OCI-LY1 (cell line): ENCODE measurements at regions not wholly inside any gene's neighbourhood (a gene's known extent, or its start where the extent isn't known, plus 50 kb on each side); places are given as distances from the start of the nearest gene placed in this dataset.

Experiments
- H2AFZ ChIP-seq: fragments of 200-600 bp; sonication (generic), shearing (Covaris generic); 2 replicates; pipeline ENCODE4 v1.6.0; 2014; ENCODE audit warnings: antibody characterized with exemption, mild to moderate bottlenecking, low read length
- H3F3A ChIP-seq: fragments of 200-600 bp; sonication (generic), shearing (Covaris generic); 2 replicates; pipeline ENCODE4 v1.6.0; 2014; ENCODE audit warnings: mild to moderate bottlenecking, antibody characterized with exemption, low read length, moderate library complexity; ENCODE audit not compliant: insufficient read depth
- H3K27ac ChIP-seq: fragments of 200-600 bp; sonication (generic); 2 replicates; pipeline ENCODE4 v1.5.1; 2014; ENCODE audit warnings: low read length, mixed run types, mild to moderate bottlenecking, low read depth; ENCODE audit not compliant: poor library complexity, severe bottlenecking
- H3K27me3 ChIP-seq: fragments of 200-600 bp; sonication (generic); 2 replicates; pipeline ENCODE4 v1.6.0; 2014; ENCODE audit warnings: antibody characterized with exemption, mild to moderate bottlenecking, low read length, moderate library complexity; ENCODE audit not compliant: insufficient read depth
- H3K36me3 ChIP-seq: fragments of 200-600 bp; sonication (generic); 2 replicates; pipeline ENCODE4 v1.6.1; 2014; ENCODE audit warnings: mild to moderate bottlenecking, antibody characterized with exemption, low read length, moderate library complexity, mixed read lengths; ENCODE audit not compliant: insufficient read depth
- H3K4me1 ChIP-seq: fragments of 200-600 bp; sonication (generic); 2 replicates; pipeline ENCODE4 v1.5.1; 2014; ENCODE audit warnings: mild to moderate bottlenecking, low read length, moderate library complexity; ENCODE audit not compliant: insufficient read depth, severe bottlenecking
- H3K4me2 ChIP-seq: fragments of 200-600 bp; sonication (generic), shearing (Covaris generic); 2 replicates; pipeline ENCODE4 v1.6.1; 2014; ENCODE audit warnings: low read length
- H3K4me3 ChIP-seq: fragments of 200-600 bp; sonication (generic); 2 replicates; pipeline ENCODE4 v1.5.1; 2014; ENCODE audit warnings: low read length, low read depth, mild to moderate bottlenecking, mixed read lengths; ENCODE audit not compliant: poor library complexity, severe bottlenecking
- H3K79me2 ChIP-seq: fragments of 200-600 bp; shearing (Covaris generic); 2 replicates; pipeline ENCODE4 v1.6.1; 2016; ENCODE audit warnings: mixed run types, low read length, mixed read lengths; ENCODE audit not compliant: insufficient read depth
- H3K9ac ChIP-seq: fragments of 200-600 bp; sonication (generic), shearing (Covaris generic); 2 replicates; pipeline ENCODE4 v1.6.1; 2014; ENCODE audit warnings: mild to moderate bottlenecking, low read length, mixed read lengths
- H3K9me2 ChIP-seq: fragments of 200-600 bp; sonication (generic), shearing (Covaris generic); 2 replicates; pipeline ENCODE4 v1.6.1; 2014; ENCODE audit warnings: low read depth, mild to moderate bottlenecking, low read length, mixed read lengths
- H3K9me3 ChIP-seq: fragments of 200-600 bp; shearing (Covaris generic); 2 replicates; pipeline ENCODE4 v1.6.1; 2014; ENCODE audit warnings: low read length, mixed read lengths
- H4K20me1 ChIP-seq: fragments of 200-600 bp; sonication (generic), shearing (Covaris generic); 2 replicates; pipeline ENCODE4 v1.6.0; 2016; ENCODE audit warnings: mild to moderate bottlenecking, low read length; ENCODE audit not compliant: insufficient read depth
- CTCF ChIP-seq: fragments of 200-600 bp; sonication (generic), shearing (Covaris generic); IDR thresholded peaks from 2 replicates; pipeline ENCODE4 v1.5.1; 2017; ENCODE audit warnings: mild to moderate bottlenecking, antibody characterized with exemption, low read length, moderate library complexity, mixed read lengths
- EZH2 ChIP-seq: fragments of 200-600 bp; sonication (generic), shearing (Covaris generic); IDR thresholded peaks from 2 replicates; pipeline ENCODE4 v1.8.0; 2017; ENCODE audit warnings: borderline replicate concordance, mixed run types, mild to moderate bottlenecking, antibody characterized with exemption, low read length, moderate library complexity, mixed read lengths

- TF ChIP-seq CTCF (no peak), EZH2 (no peak)
- Histone ChIP-seq H3K27ac (no peak overlapping the region), H3K4me1 (no peaks in the 10 kb centered on the region), H3K9me3 (no peaks in the 10 kb centered on the region), H3K9ac (no peak overlapping the region), H3K9me2 (no peaks in the 10 kb centered on the region), H3K79me2 (no peaks in the 10 kb centered on the region), H3K4me3 (no peak overlapping the region), H3K4me2 (no peak overlapping the region), H3K36me3 (no peaks in the 10 kb centered on the region), H4K20me1 (no peaks in the 10 kb centered on the region), H3F3A (no peaks in the 10 kb centered on the region), H2AFZ (no peak overlapping the region), H3K27me3 (no peaks in the 10 kb centered on the region; the same call in 1 of the 2 replicates)
Measured at GRCh38 chr2:236935083-236935482, 150.6 kb upstream of the COPS8 start.

GRCh38 chr2:236935631-236936445, 149.9 kb upstream of the COPS8 start:
- Histone ChIP-seq H3F3A (no peaks in the 10 kb centered on the region), H3K9me2 (no peaks in the 10 kb centered on the region), H3K4me3 (no peak overlapping the region), H3K36me3 (no peaks in the 10 kb centered on the region), H3K27ac (no peak overlapping the region), H3K9me3 (no peaks in the 10 kb centered on the region), H3K4me2 (no peak overlapping the region), H2AFZ (no peak overlapping the region), H3K79me2 (no peaks in the 10 kb centered on the region), H3K4me1 (no peaks in the 10 kb centered on the region), H4K20me1 (no peaks in the 10 kb centered on the region), H3K9ac (no peak overlapping the region), H3K27me3 (no peaks in the 10 kb centered on the region; the same call in 1 of the 2 replicates)
- TF ChIP-seq CTCF (no peak), EZH2 (no peak)

- no peak overlapping the region for H3K4me2 ChIP-seq
- no peaks in the 10 kb centered on the region for H4K20me1 ChIP-seq
Measured at GRCh38 chr2:236936446-236936940, 149.2 kb upstream of the COPS8 start.

More at GRCh38 chr2:236936446-236936940, 149.2 kb upstream of the COPS8 start:
- TF ChIP-seq CTCF (no peak), EZH2 (no peak)
- no peak overlapping the region for H3K9ac ChIP-seq
- no peaks in the 10 kb centered on the region for H3K4me1 ChIP-seq
- no peaks in the 10 kb centered on the region for H3K79me2 ChIP-seq
- H3K9me3 ChIP-seq, result no peaks in the 10 kb centered on the region
- no peaks in the 10 kb centered on the region for H3K9me2 ChIP-seq
- H3K27me3 ChIP-seq, result no peaks in the 10 kb centered on the region; the same call in 1 of the 2 replicates
- H3F3A ChIP-seq, result no peaks in the 10 kb centered on the region
- H3K27ac ChIP-seq, result no peak overlapping the region
- no peak overlapping the region for H3K4me3 ChIP-seq
- no peaks in the 10 kb centered on the region for H3K36me3 ChIP-seq
- no peak overlapping the region for H2AFZ ChIP-seq
